Testis (tissue), 2 donors: ENCODE measurements at regions not wholly inside any gene's neighbourhood (a gene's known extent, or its start where the extent isn't known, plus 50 kb on each side); places are given as distances from the start of the nearest gene placed in this dataset.

Experiments used
- DNase-seq: peaks from one replicate; pipeline ENCODE4 v3.0.0-alpha.2; 2019
- H3K27ac ChIP-seq, 2 donors: fragments of 200-600 bp; sonication (generic); one replicate each; pipeline ENCODE4 v1.5.1; 2019
- H3K27me3 ChIP-seq: fragments of 200-600 bp; sonication (generic); one replicate; pipeline ENCODE4 v1.5.1; 2019
- H3K36me3 ChIP-seq: fragments of 200-600 bp; sonication (generic); one replicate; pipeline ENCODE4 v1.5.1; 2017; ENCODE audit warnings: low read depth; ENCODE audit errors: missing control alignments
- H3K4me1 ChIP-seq: fragments of 200-600 bp; sonication (generic); one replicate; pipeline ENCODE4 v1.5.1; 2019
- H3K4me3 ChIP-seq, 2 donors: fragments of 200-600 bp; sonication (generic); one replicate each; pipeline ENCODE4 v1.5.1; 2017 to 2019
- H3K9me3 ChIP-seq: fragments of 200-600 bp; sonication (generic); one replicate; pipeline ENCODE4 v1.5.1; 2017
- POLR2A ChIP-seq: fragments of 450-650 bp; IDR thresholded peaks from one replicate; pipeline ENCODE4 v1.6.1; 2017; ENCODE audit warnings: antibody characterized with exemption, mild to moderate bottlenecking, moderate library complexity
- WGBS, 2 donors: methylation state at CpG; one replicate each; pipeline ENCODE4 v1.1.5; 2018; 5-methylcytosine and 5-hydroxymethylcytosine counted together
- intact Hi-C: fragments of 100-400 bp; cut with DNase I; formaldehyde crosslinking; loops from one replicate; pipeline ENCODE4 v1.15.1; 2023; ENCODE audit warnings: low total_unique reads
- TF ChIP-seq, protein P1 (sequence below), 3 experiments: fragments of 450-650 bp in 2 of 3; fragments of 200-600 bp in 1 of 3; sonication (generic) in 1 of 3; IDR thresholded peaks; one replicate each; pipeline ENCODE4 v1.5.1; 2016 to 2019; ENCODE audit warnings: antibody characterized with exemption in 3 of 3, mild to moderate bottlenecking in 2 of 3, moderate library complexity in 1 of 3

DNA sequence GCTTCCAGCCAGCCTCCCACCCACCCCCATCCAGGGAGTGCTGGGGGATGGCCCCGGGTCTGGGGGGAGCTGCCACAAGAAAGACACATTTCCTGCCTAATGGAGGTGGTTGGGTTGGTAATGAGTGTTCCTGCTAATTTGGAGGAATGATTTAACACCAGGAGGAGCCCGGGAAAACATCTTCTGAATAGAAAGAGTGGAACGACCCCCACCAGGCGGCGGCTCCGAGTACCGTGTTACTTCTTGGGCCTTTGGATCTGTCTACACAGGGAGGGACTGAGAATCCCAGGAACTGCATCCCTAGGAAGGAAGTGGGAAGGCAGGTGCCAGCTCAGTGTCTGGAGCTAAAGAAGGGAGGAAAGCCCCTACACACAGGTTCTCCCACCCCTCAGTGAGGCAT, 64.6 kb downstream of the TSPAN17 start:
- 33 to 42% methylated on average over 6 to 7 of the region's 7 CpGs for WGBS, 2 donors
- no peak overlapping the region for H3K27ac ChIP-seq
- TF ChIP-seq, protein P1, sequence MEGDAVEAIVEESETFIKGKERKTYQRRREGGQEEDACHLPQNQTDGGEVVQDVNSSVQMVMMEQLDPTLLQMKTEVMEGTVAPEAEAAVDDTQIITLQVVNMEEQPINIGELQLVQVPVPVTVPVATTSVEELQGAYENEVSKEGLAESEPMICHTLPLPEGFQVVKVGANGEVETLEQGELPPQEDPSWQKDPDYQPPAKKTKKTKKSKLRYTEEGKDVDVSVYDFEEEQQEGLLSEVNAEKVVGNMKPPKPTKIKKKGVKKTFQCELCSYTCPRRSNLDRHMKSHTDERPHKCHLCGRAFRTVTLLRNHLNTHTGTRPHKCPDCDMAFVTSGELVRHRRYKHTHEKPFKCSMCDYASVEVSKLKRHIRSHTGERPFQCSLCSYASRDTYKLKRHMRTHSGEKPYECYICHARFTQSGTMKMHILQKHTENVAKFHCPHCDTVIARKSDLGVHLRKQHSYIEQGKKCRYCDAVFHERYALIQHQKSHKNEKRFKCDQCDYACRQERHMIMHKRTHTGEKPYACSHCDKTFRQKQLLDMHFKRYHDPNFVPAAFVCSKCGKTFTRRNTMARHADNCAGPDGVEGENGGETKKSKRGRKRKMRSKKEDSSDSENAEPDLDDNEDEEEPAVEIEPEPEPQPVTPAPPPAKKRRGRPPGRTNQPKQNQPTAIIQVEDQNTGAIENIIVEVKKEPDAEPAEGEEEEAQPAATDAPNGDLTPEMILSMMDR (IDR thresholded peaks at IDR 0.05) = no peak
- TF ChIP-seq POLR2A = no peak
- no peak overlapping the region for H3K4me3 ChIP-seq
- intact Hi-C loops = no loop called here
- no peaks in the 10 kb centered on the region for H3K9me3 ChIP-seq
- DNase-seq = no peak
- no peaks in the 10 kb centered on the region for H3K4me1 ChIP-seq
- H3K27me3 ChIP-seq = no peaks in the 10 kb centered on the region
- no peaks in the 10 kb centered on the region for H3K36me3 ChIP-seq

DNA sequence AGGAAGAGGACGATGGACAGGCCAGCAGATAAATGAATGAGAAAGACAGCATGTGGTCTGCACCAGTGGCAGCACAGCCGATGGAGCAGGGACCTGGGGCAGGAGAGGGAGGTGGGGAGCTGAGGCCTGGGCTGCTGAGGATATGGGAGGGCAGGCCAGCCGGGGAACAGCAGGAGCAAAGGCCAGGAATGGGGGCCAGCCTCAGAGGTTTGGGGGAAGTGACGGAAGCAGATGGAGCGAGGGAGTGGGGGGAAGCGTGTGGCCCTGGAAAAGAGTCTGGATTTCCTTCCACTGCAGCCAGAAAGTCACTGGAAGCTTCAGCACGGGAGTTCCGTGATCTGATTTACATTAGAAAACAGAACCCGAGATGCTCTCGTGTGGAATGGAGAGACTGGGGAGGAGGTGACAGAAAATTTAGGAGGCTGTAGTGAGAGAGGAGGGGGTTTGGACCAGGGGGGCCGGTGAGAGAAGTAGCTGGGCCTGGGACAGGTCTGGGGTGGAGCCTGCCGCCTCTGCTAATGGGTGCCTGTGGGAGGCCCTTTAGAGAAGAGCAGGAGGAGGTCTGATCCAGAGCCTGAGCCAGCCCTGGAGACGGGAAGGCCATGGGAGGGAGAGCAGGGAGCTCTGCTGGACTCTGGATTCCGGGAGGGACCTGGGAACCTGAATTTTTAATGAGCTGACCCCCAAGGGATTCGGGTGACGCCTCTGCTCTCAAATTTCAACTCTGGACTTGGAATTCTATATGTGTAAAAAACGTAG, 65.4 kb downstream of the TSPAN17 start:
- H3K27me3 ChIP-seq = no peaks in the 10 kb centered on the region
- WGBS, 2 donors = 46 to 55% methylated on average over 17 of the region's 17 CpGs
- no peaks in the 10 kb centered on the region for H3K9me3 ChIP-seq
- no peaks in the 10 kb centered on the region for H3K36me3 ChIP-seq
- no peak overlapping the region for H3K4me3 ChIP-seq
- DNase-seq = no peak
- no peak overlapping the region for H3K27ac ChIP-seq
- intact Hi-C loops = no loop called here
- TF ChIP-seq POLR2A = no peak
- TF ChIP-seq, protein P1 (IDR thresholded peaks at IDR 0.05) = no peak
- H3K4me1 ChIP-seq = no peaks in the 10 kb centered on the region

DNA sequence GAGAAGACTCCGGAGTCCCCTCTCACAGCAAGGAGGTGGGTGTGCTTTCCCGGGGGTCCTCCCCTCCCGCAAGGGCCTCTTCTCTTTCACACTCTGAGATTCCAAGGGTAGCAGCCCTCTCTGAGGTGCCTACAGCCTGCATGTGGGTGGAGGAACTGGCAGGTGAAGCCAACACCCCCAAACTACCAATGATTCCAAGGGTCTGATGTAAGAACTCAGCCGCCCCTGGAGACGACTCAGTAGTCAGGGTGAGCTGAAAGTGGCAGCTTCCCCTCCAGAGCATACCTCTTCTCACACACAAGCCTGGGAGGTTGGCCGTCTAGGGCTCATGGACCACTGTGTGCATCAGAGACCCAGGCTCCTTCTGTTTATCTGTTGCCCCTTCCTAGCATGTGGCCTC, 66.1 kb downstream of the TSPAN17 start:
- no peak overlapping the region for H3K4me3 ChIP-seq
- no peak for DNase-seq
- H3K36me3 ChIP-seq = no peaks in the 10 kb centered on the region
- H3K4me1 ChIP-seq = no peaks in the 10 kb centered on the region
- intact Hi-C loops = no loop called here
- no peak overlapping the region for H3K27ac ChIP-seq
- no peaks in the 10 kb centered on the region for H3K27me3 ChIP-seq
- 93 to 94% methylated on average over 5 to 6 of the region's 6 CpGs for WGBS, 2 donors
- H3K9me3 ChIP-seq = no peaks in the 10 kb centered on the region
- TF ChIP-seq, protein P1 (IDR thresholded peaks at IDR 0.05) = no peak
- TF ChIP-seq POLR2A = no peak

DNA sequence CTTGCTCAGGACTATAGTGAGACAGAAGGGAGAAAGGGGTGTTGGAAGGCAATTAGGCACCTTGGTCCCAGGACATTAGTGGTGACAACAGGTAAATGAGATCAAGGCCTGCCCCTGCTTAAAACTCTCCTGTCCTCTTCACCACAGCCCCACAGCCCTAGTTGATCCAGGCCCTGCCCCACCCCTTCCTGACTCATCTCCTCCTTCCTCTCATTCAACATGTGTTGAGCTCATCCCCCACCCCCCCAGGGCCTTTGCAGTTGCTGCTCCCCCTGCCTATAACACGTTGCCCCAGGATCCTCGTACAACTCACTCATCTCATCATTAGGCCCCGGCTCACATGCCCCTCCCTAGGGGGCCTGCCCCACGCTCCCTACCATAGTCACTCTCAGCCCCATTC, 66.8 kb downstream of the TSPAN17 start:
- TF ChIP-seq POLR2A = no peak
- TF ChIP-seq, protein P1 (IDR thresholded peaks at IDR 0.05) = no peak
- Histone ChIP-seq H3K36me3 (no peaks in the 10 kb centered on the region), H3K9me3 (no peaks in the 10 kb centered on the region), H3K27ac (no peak overlapping the region), H3K4me3 (no peak overlapping the region), H3K27me3 (no peaks in the 10 kb centered on the region), H3K4me1 (no peaks in the 10 kb centered on the region)
- DNase-seq = no peak
- intact Hi-C loops = no loop called here
- WGBS, 2 donors = 86 to 91% methylated on average over 4 of the region's 4 CpGs

DNA sequence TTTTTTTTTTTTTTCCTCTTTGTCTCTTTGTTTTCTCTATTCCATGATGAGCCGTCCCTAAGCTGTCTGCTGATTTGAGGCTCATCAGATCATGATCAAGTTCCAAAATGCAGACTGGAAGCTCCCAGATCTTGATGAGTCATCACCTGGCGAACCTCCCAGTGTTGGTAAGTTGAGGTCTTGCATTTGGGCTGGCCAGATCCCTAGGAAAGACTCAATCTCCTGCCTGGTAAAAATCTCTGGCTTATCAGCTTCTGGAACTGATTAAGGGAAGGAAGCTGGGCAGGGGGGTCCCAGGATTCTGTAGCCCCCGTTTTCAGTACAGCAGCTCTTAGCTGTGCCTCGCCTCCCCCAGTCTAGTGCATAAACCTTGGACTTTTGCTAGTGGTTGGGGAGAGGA, 69.0 kb downstream of the TSPAN17 start:
- no peaks in the 10 kb centered on the region for H3K4me1 ChIP-seq
- H3K27ac ChIP-seq = no peak overlapping the region
- H3K27me3 ChIP-seq = no peaks in the 10 kb centered on the region
- H3K36me3 ChIP-seq = no peaks in the 10 kb centered on the region
- H3K4me3 ChIP-seq = no peak overlapping the region
- intact Hi-C loops = no loop called here
- TF ChIP-seq, protein P1 (IDR thresholded peaks at IDR 0.05) = no peak
- no peak for TF ChIP-seq POLR2A
- no peak for DNase-seq
- 61 to 74% methylated on average over 4 of the region's 4 CpGs for WGBS, 2 donors
- no peaks in the 10 kb centered on the region for H3K9me3 ChIP-seq
